ENCODE measurements at regions not wholly inside any gene's neighbourhood (a gene's known extent, or its start where the extent isn't known, plus 50 kb on each side); places are given as distances from the start of the nearest gene placed in this dataset.

- TF ChIP-seq CTCF (IDR thresholded peaks at IDR 0.05): no peak
- no peak for TF ChIP-seq POLR2AphosphoS5 (IDR thresholded peaks at IDR 0.05; ENCODE audit: low read depth, low read length)
- TF ChIP-seq MAX (IDR thresholded peaks at IDR 0.05; ENCODE audit: low read depth): no peak
- TF ChIP-seq, protein P1, sequence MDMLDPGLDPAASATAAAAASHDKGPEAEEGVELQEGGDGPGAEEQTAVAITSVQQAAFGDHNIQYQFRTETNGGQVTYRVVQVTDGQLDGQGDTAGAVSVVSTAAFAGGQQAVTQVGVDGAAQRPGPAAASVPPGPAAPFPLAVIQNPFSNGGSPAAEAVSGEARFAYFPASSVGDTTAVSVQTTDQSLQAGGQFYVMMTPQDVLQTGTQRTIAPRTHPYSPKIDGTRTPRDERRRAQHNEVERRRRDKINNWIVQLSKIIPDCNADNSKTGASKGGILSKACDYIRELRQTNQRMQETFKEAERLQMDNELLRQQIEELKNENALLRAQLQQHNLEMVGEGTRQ (IDR thresholded peaks at IDR 0.05; ENCODE audit: borderline replicate concordance, low read depth, low read length): no peak
- TF ChIP-seq RFX5 (IDR thresholded peaks at IDR 0.05; ENCODE audit: low read length): no peak
- no peak for TF ChIP-seq EP300 (IDR thresholded peaks at IDR 0.05; ENCODE audit: borderline replicate concordance in 1 of 2, low read depth in 1 of 2, low read length in 1 of 2)
- no peak for TF ChIP-seq TAF1 (IDR thresholded peaks at IDR 0.05; ENCODE audit: borderline replicate concordance, low read depth, low read length)
- TF ChIP-seq ELF1 (IDR thresholded peaks at IDR 0.05): no peak
- no peak for TF ChIP-seq SMC3 (IDR thresholded peaks at IDR 0.05; ENCODE audit: low read depth, low read length)
- TF ChIP-seq TCF12 (IDR thresholded peaks at IDR 0.05): no peak
- no peak for TF ChIP-seq CHD2 (IDR thresholded peaks at IDR 0.05; ENCODE audit: low read length, partially characterized antibody)
- no peak for TF ChIP-seq RAD21 (IDR thresholded peaks at IDR 0.05; ENCODE audit: low read length)
- TF ChIP-seq ZBTB33 (IDR thresholded peaks at IDR 0.05; ENCODE audit: borderline replicate concordance, low read depth): no peak
- no peak for TF ChIP-seq SIN3A (IDR thresholded peaks at IDR 0.05; ENCODE audit: borderline replicate concordance, low read depth, low read length)
These were observed 470.1 kb upstream of the HS6ST1 start for GRCh38 chr2:128788636-128789220.

Data from SK-N-SH (cell line).